ENCODE measurements at regions not wholly inside any gene's neighbourhood (a gene's known extent, or its start where the extent isn't known, plus 50 kb on each side); places are given as distances from the start of the nearest gene placed in this dataset.

DNA sequence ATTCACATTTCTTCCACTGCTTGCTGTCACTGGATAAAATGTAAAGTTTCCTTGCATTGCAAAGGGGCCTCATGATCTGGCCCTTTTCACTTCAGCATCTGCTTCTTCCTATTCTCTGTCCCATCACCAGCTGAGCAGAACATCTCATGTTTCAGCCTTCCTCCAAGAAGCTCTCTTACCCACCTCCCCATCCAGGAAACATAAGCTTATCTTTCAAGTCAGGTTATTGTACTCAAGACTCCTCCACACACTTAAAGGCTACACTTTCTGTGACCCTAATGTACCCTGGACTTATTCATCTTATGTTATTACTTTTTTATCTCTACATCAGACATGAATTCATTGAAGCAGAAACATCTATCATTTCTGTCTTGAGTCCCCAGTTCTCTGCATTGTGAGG lies 230.5 kb downstream of the PMAIP1 start:
- H2AK5ac ChIP-seq (ENCODE audit: low read length, severe bottlenecking): no peak overlapping the region
- DNase-seq: no peak
- no peaks in the 10 kb centered on the region for H3K36me3 ChIP-seq (ENCODE audit: control insufficient read depth in 1 of 2, insufficient read depth in 2 of 2, low read depth in 1 of 2, low read length in 2 of 2)
- no peak overlapping the region for H3K27ac ChIP-seq (ENCODE audit: low read length, poor library complexity, severe bottlenecking)
- no peaks in the 10 kb centered on the region for H3K79me1 ChIP-seq (replicated peaks; ENCODE audit: low read length, poor library complexity, severe bottlenecking)
- no peak overlapping the region for H2AFZ ChIP-seq (ENCODE audit: low read depth, low read length)
- no peak overlapping the region for H2BK15ac ChIP-seq (ENCODE audit: low read depth, poor library complexity, severe bottlenecking)
- H3K4me1 ChIP-seq (ENCODE audit: control insufficient read depth, insufficient read depth, low read depth, low read length): no peaks in the 10 kb centered on the region
- H3K9ac ChIP-seq (ENCODE audit: low read length): no peak overlapping the region
- H3K27me3 ChIP-seq (ENCODE audit: control insufficient read depth in 1 of 2, insufficient read depth in 1 of 2, low read length in 2 of 2): no peaks in the 10 kb centered on the region
- peaks cover 19% of the 10 kb centered on the region for H3K9me3 ChIP-seq (ENCODE audit: control insufficient read depth, low read length)
- H2BK12ac ChIP-seq (ENCODE audit: low read length in 2 of 2): no peak overlapping the region
- H4K91ac ChIP-seq (ENCODE audit: low read length): no peak overlapping the region
- H3K4me2 ChIP-seq (ENCODE audit: low read length, poor library complexity, severe bottlenecking): no peak overlapping the region
- no peak overlapping the region for H4K8ac ChIP-seq (ENCODE audit: low read length)
- H3K4me3 ChIP-seq (ENCODE audit: insufficient read depth in 1 of 2, low read depth in 1 of 2, low read length in 2 of 2): no peak overlapping the region
- H3K4ac ChIP-seq (ENCODE audit: low read depth in 1 of 2, low read length in 2 of 2): no peak overlapping the region
- no peak overlapping the region for H2BK5ac ChIP-seq (ENCODE audit: low read depth, low read length, poor library complexity, severe bottlenecking)
- no peak overlapping the region for H3K14ac ChIP-seq (ENCODE audit: low read length in 2 of 2)
- no peak overlapping the region for H3K23ac ChIP-seq (ENCODE audit: low read length in 2 of 2)
- H2BK120ac ChIP-seq (ENCODE audit: low read depth, low read length): no peak overlapping the region
- no peak overlapping the region for H3K18ac ChIP-seq (ENCODE audit: low read depth in 1 of 2, low read length in 2 of 2)

DNA sequence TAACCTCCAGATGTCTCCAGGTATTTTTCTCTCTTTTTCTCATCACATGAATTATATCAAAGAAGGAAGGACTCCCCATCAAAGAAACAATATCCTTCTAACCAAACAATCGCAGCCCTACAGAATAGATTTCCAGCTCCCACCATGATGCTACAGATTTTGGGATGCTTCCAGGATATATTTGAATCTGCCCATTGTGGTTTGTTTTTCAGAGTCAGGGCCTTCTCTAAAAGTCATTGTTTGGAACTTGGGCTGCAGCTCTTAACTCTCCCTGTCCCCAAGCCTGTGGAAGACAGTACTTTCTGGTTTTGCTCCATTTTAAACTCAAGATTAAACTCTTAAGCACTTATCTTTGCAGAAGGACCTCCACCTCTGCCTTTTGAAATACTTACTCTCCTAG lies 223.2 kb downstream of the PMAIP1 start:
- peaks cover 0 to 4% of the 10 kb centered on the region in 2 experiments for H3K27me3 ChIP-seq (ENCODE audit: control insufficient read depth in 1 of 2, insufficient read depth in 1 of 2, low read length in 2 of 2)
- H2AFZ ChIP-seq (ENCODE audit: low read depth, low read length): no peak overlapping the region
- no peak overlapping the region for H2BK5ac ChIP-seq (ENCODE audit: low read depth, low read length, poor library complexity, severe bottlenecking)
- no peak for DNase-seq
- H3K27ac ChIP-seq (ENCODE audit: low read length, poor library complexity, severe bottlenecking): no peak overlapping the region
- no peak overlapping the region for H3K14ac ChIP-seq (ENCODE audit: low read length in 2 of 2)
- no peak overlapping the region for H2AK5ac ChIP-seq (ENCODE audit: low read length, severe bottlenecking)
- no peak overlapping the region for H4K8ac ChIP-seq (ENCODE audit: low read length)
- H3K4me1 ChIP-seq (ENCODE audit: control insufficient read depth, insufficient read depth, low read depth, low read length): no peaks in the 10 kb centered on the region
- no peak overlapping the region for H3K18ac ChIP-seq (ENCODE audit: low read depth in 1 of 2, low read length in 2 of 2)
- no peak overlapping the region for H3K23ac ChIP-seq (ENCODE audit: low read length in 2 of 2)
- 100% methylated on average over 1 of the region's 1 CpG for WGBS
- no peaks in the 10 kb centered on the region for H3K36me3 ChIP-seq (ENCODE audit: control insufficient read depth in 1 of 2, insufficient read depth in 2 of 2, low read depth in 1 of 2, low read length in 2 of 2)
- H3K79me1 ChIP-seq (replicated peaks; ENCODE audit: low read length, poor library complexity, severe bottlenecking): no peaks in the 10 kb centered on the region
- H3K4me2 ChIP-seq (ENCODE audit: low read length, poor library complexity, severe bottlenecking): no peak overlapping the region
- H4K91ac ChIP-seq (ENCODE audit: low read length): no peak overlapping the region
- no peak overlapping the region for H2BK12ac ChIP-seq (ENCODE audit: low read length in 2 of 2)
- no peak overlapping the region for H2BK15ac ChIP-seq (ENCODE audit: low read depth, poor library complexity, severe bottlenecking)
- no peak overlapping the region for H2BK120ac ChIP-seq (ENCODE audit: low read depth, low read length)
- no peaks in the 10 kb centered on the region for H3K9me3 ChIP-seq (ENCODE audit: control insufficient read depth, low read length)
- no peak overlapping the region for H3K4ac ChIP-seq (ENCODE audit: low read depth in 1 of 2, low read length in 2 of 2)
- no peak overlapping the region for H3K4me3 ChIP-seq (ENCODE audit: insufficient read depth in 1 of 2, low read depth in 1 of 2, low read length in 2 of 2)
- H3K9ac ChIP-seq (ENCODE audit: low read length): no peak overlapping the region

DNA sequence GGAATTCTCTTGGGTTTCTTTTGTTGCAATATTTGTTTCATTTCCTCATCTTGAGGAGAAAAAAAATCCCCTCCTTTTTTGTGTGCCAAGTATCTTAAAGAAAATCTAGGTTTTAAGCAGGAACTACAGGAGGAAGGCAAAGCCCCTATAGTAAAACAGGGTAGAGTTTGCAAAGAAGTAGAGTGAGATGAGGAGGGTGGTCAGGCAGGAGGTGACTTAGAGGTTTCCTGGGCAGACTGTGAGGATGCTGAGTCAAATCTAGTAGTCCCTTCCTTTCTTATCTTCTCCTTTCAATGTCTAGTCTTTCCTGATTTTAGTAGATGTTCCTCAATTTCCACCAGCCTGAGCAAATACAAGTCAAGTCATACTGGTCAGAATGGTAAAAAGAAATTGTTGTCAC lies 222.5 kb downstream of the PMAIP1 start:
- Histone ChIP-seq H3K9ac (ENCODE audit: low read length) (no peak overlapping the region), H2BK5ac (ENCODE audit: low read depth, low read length, poor library complexity, severe bottlenecking) (no peak overlapping the region), H2BK120ac (ENCODE audit: low read depth, low read length) (no peak overlapping the region), H3K9me3 (ENCODE audit: control insufficient read depth, low read length) (no peaks in the 10 kb centered on the region), H3K23ac (ENCODE audit: low read length in 2 of 2) (no peak overlapping the region), H3K14ac (ENCODE audit: low read length in 2 of 2) (no peak overlapping the region), H3K4me1 (ENCODE audit: control insufficient read depth, insufficient read depth, low read depth, low read length) (no peaks in the 10 kb centered on the region), H4K8ac (ENCODE audit: low read length) (no peak overlapping the region), H2AFZ (ENCODE audit: low read depth, low read length) (no peak overlapping the region), H4K91ac (ENCODE audit: low read length) (no peak overlapping the region), H3K4me2 (ENCODE audit: low read length, poor library complexity, severe bottlenecking) (no peak overlapping the region), H2BK12ac (ENCODE audit: low read length in 2 of 2) (no peak overlapping the region), H3K36me3 (ENCODE audit: control insufficient read depth in 1 of 2, insufficient read depth in 2 of 2, low read depth in 1 of 2, low read length in 2 of 2) (no peaks in the 10 kb centered on the region), H3K18ac (ENCODE audit: low read depth in 1 of 2, low read length in 2 of 2) (no peak overlapping the region), H3K27ac (ENCODE audit: low read length, poor library complexity, severe bottlenecking) (no peak overlapping the region), H2BK15ac (ENCODE audit: low read depth, poor library complexity, severe bottlenecking) (no peak overlapping the region), H3K27me3 (ENCODE audit: control insufficient read depth in 1 of 2, insufficient read depth in 1 of 2, low read length in 2 of 2) (peaks cover 0 to 4% of the 10 kb centered on the region in 2 experiments), H2AK5ac (ENCODE audit: low read length, severe bottlenecking) (no peak overlapping the region), H3K4ac (ENCODE audit: low read depth in 1 of 2, low read length in 2 of 2) (no peak overlapping the region), H3K4me3 (ENCODE audit: insufficient read depth in 1 of 2, low read depth in 1 of 2, low read length in 2 of 2) (no peak overlapping the region), H3K79me1 (replicated peaks; ENCODE audit: low read length, poor library complexity, severe bottlenecking) (no peaks in the 10 kb centered on the region)
- DNase-seq: no peak

DNA sequence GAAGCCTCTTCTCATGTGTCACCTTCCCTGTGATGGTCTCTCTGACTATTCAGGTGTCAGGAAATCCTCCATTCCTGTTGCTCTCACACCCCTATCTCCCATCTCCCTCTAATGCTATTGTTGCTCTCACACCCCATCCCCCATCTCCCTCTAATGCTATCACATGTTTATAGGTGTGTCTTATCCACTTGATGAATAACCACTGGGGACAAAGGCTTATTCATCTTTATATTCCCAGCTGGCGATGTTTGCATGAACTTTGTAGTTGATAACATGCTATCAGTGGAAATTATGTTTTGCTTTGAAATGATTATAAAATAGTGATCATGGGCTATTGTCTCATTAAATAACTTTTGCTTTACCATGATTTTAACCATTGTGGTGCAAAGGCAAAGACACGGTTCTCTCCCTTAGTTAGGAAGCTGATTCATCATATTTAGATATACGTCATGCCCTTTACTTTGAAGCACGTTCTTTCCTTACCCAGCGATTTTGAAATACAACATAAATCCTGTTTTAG lies 220.5 kb downstream of the PMAIP1 start:
- Histone ChIP-seq H3K23ac (ENCODE audit: low read length in 2 of 2) (no peak overlapping the region), H4K91ac (ENCODE audit: low read length) (no peak overlapping the region), H2BK5ac (ENCODE audit: low read depth, low read length, poor library complexity, severe bottlenecking) (no peak overlapping the region), H2AK5ac (ENCODE audit: low read length, severe bottlenecking) (no peak overlapping the region), H3K36me3 (ENCODE audit: control insufficient read depth in 1 of 2, insufficient read depth in 2 of 2, low read depth in 1 of 2, low read length in 2 of 2) (no peaks in the 10 kb centered on the region), H3K4me3 (ENCODE audit: insufficient read depth in 1 of 2, low read depth in 1 of 2, low read length in 2 of 2) (no peak overlapping the region), H2AFZ (ENCODE audit: low read depth, low read length) (no peak overlapping the region), H2BK120ac (ENCODE audit: low read depth, low read length) (no peak overlapping the region), H3K27me3 (ENCODE audit: control insufficient read depth in 1 of 2, insufficient read depth in 1 of 2, low read length in 2 of 2) (peaks cover 0 to 4% of the 10 kb centered on the region in 2 experiments), H3K27ac (ENCODE audit: low read length, poor library complexity, severe bottlenecking) (no peak overlapping the region), H3K4me1 (ENCODE audit: control insufficient read depth, insufficient read depth, low read depth, low read length) (no peaks in the 10 kb centered on the region), H2BK15ac (ENCODE audit: low read depth, poor library complexity, severe bottlenecking) (no peak overlapping the region), H3K4ac (ENCODE audit: low read depth in 1 of 2, low read length in 2 of 2) (no peak overlapping the region), H2BK12ac (ENCODE audit: low read length in 2 of 2) (no peak overlapping the region), H3K79me1 (replicated peaks; ENCODE audit: low read length, poor library complexity, severe bottlenecking) (no peaks in the 10 kb centered on the region), H3K18ac (ENCODE audit: low read depth in 1 of 2, low read length in 2 of 2) (no peak overlapping the region), H3K9me3 (ENCODE audit: control insufficient read depth, low read length) (no peaks in the 10 kb centered on the region), H4K8ac (ENCODE audit: low read length) (no peak overlapping the region), H3K4me2 (ENCODE audit: low read length, poor library complexity, severe bottlenecking) (no peak overlapping the region), H3K14ac (ENCODE audit: low read length in 2 of 2) (no peak overlapping the region), H3K9ac (ENCODE audit: low read length) (no peak overlapping the region)
- DNase-seq: no peak
- WGBS: 88% methylated on average over 5 of the region's 5 CpGs

All from mesenchymal stem cell (in vitro differentiated cells and primary cell).